Left renal cortex interstitium (tissue), 4 donors: ENCODE measurements at regions not wholly inside any gene's neighbourhood (a gene's known extent, or its start where the extent isn't known, plus 50 kb on each side); places are given as distances from the start of the nearest gene placed in this dataset.

Experiments
- DNase-seq, 4 donors: peaks; one replicate each; pipeline ENCODE4 v3.0.0-alpha.2; 2013; ENCODE audit warnings: low read depth in 4 of 4, low spot score in 2 of 4, missing footprints in 1 of 4

DNA sequence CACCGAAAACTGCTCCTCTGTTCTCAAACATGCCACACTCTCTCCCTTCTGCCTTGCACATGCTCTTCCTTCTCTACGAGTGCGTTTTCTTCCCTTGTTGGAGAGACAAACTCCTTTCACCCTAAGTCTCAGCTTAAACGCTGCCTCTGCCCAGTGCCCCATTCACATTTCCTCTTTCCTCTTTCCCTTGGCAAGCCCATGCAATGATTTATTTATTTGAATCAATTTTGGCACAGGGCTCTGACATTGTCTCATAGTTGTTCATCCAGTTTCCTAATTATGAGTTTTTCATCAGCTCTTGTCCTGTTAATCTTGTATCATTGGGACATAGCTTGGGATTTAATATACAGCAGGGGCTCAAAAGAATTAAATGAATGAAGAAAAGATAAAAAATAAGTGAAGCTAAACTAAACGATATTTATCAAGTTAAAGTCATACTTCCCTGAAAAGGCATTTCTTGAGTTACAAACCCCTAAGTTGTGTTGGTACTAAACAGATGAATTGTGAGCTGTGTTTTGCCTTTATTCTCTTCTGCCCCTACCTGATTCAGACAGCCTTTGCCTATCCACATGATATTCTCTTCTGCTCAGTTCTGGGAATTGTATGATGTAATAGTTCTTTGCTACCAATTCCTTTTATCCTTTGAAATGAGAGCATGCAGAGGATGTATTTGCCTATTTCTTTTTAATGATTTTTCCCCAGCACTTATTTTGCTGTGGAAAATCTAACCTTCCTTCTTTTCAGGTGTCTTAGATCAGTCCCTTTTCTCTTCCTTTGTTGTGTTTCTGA lies 704.4 kb downstream of the UTRN start:
- DNase-seq = no peak

DNA sequence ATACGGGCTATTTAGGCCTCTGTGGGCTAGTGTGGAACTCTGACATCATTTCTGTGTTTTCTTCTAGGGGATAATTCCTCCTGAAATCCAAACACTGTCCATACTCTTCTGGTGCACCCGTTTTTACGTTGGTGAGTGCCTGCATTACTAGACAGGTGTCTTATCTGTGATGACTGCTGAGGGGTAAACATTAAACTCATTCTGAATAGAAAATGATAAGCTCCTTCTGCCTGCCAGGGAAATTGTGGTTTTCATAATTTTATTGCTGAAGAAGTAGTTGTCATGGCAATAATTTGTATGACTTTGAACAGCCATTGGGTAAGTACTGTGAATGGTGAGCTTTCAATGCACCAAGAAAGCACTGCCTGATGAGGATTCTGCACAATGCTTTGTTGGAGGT lies 705.6 kb downstream of the UTRN start:
- no peak for DNase-seq

DNA sequence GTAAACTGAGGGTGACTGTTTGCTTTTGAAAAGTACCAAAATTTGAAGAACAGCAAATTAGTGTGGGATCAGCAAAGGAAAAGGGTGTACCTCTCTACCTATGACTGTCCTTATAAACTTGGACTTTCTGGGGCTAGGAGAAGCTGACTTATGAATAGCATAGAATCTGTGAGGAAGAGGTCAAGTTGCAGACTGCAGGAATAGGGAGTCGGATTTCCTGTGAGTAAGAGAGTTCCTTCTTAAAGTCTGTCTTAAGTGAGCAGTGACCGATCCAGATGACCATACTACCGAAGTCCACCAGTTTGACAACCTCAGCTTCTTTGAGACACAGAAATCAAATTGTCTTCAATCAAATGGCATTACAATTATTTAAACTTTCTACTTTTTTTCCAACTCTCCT lies 708.7 kb downstream of the UTRN start:
- DNase-seq = no peak

DNA sequence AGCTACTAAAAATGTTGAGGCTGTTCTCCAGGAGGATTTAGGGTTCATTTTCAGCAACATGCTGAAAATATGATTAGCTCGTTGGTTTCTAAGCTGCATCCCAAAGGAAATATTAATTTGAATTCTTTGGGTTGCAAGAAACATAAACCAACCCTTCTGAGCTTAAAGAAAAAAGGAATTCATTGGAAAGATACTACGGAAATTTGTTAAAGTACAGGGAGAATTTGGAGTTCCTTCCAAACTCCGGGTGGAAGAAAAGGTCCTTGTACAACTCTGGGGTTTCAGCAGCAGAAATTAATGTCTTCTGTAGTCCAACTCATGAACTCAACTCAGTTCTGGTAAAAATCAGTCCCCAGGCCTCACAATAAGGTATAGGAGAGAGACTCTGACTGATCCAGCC lies 712.9 kb downstream of the UTRN start:
- no peak for DNase-seq

DNA sequence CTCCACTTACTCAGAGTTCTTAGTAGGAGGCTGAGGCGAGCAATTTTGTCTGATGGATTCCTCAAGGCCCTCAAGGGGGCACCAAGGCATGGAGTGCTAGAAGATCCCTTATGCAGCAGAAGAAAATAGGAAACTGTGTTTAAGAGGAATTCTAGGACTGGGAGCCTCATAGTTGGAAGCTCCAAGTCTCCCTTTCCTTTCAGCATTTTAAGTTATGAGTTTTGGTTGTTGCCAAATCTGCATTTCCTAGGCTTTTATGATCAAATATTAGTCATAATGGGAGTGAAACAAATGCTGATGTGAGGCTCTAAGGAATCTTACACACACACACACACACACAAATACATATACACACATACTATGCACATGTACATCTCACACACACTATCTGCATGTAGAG lies 714.0 kb downstream of the UTRN start:
- DNase-seq = no peak

DNA sequence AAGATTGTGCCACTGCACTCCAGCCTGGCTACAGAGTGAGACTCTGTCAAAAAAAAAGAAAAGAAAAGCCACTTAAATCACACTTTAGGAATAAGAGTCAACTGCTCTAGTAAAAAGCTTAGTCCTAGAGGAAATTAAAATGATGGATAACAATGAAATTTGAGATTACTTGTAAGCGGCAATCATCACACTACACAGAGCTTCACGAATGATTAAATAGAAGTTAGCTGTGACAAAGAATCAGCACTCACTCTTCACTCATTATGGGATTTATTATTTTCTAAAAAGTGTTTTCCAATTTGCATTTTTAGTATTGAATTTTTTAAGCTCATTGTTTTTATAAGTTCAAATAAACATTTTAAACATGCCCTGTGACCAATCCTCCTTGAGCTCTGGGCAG lies 718.0 kb downstream of the UTRN start:
- DNase-seq = peak in 3 of 4 donors; percentile 22 to 29 (median 25)

DNA sequence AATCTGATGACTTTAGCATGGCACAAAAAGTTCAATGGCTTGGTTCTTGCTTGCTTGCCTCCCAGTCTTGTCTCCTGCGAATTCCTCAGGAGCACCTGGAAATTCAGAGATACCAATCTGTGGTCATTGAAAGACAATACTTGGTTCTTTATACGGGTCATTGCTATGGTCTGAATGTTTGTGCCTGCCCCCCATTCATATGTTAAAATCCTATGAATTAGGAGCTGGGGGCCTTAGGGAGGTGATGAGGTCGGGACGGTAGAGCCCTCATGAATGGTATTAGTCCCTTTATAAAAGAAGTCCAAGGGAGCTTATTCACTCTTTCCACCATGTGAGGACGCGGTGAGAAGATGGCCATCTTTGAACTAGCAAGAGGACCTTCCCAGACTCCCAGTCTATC lies 721.8 kb downstream of the UTRN start:
- no peak for DNase-seq

DNA sequence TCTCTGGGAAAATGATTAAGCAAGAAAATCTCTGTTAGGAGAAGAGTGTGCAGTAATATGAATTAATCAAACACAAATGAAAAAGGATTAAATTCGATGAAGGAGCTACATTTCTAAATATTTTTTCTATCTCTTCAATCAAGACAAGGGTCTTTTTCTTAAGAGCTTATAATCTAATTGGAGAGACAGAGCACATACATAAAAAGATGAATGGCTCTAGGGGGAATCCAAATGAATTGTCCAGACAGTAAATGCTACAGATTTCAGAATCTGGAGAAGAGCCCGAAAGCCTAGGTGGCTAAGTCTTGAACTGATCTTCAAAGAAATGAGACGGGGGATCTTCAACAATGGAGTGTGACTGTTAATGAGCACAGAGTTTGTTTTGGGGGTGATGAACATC lies 723.6 kb downstream of the UTRN start:
- no peak for DNase-seq

DNA sequence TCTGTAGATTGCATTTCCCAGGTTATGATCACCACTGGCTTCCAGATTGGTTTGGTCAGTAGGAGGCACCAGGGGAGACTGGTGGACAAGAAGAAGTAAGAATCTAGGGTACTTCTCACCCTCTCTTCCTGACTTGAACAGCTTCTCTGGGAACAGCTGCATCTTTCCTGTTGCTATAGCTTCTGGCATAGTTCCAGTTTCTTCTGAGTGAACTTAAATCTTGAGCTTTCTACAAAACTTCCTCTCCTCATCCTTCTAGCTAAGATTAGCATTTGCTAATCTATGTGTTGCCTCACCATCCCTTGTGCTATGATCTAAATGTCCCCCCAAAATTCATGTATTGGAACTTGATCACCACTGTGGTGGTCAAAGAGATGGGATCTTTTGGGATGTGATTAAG lies 724.6 kb downstream of the UTRN start:
- DNase-seq = no peak

DNA sequence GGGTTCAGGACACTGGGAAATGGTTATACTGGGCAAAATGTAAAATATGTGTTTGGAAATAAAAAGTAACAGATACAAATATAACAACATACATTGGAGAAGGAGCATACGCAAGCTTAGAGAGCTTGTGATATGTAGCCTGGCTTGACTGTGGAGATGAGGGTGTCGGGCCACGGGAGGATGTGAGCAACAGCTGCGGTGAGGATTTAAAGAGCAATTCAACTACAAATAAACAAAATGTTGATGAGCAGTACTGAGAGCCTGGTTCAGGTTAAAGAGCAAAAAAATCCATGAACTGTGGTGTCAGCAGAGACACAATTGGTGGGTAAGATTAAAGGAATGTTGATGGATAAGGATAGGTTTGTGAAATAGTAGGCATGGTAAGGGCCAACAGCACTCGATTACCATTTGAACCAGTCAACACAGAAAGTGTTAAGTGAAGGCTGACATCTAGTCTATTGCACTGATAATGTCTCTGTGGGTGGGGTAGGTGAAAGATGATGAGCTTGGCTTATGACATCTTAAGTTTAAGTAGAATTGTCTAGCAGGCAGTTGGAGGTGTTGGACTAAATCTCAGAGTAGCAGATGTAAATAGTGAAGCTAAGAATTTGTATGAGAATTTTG lies 723.2 kb downstream of the EPM2A start:
- DNase-seq = no peak

DNA sequence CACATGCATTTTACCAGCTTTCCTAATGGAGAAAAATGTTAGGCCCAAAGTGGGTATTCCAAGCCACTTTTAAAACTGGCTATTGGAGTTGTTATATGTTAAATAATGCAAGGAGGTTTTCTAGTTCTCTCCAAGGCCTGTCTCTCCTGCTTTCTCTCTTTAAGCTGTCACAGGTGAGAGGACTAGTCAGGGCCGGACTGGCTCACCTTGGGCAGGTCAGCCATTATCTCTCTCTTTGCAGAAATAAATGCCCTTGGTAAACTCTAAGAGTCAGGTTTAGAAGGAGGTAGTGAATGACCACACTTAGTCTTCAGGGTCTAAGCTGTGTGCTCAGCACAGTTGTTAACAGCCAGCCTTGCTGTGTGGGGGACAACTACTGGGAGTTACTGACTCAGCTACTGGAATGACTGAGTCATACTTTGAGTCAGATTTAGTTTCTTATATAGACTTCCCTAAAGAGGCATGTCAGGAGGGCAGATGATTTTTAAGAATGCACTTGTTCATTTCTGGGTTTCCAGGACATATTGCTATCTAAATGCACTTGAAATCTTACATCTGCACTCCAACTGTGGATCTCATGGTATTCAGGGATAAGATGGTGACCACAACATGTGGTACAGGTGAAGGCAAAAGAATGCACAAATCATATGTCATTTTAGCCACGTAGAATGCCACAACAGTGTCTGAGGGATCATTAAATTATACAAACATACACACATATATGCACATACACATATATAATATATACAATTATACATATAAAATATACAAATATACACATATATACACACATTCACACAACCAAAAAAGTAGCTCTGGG lies 719.4 kb downstream of the EPM2A start:
- DNase-seq = no peak

DNA sequence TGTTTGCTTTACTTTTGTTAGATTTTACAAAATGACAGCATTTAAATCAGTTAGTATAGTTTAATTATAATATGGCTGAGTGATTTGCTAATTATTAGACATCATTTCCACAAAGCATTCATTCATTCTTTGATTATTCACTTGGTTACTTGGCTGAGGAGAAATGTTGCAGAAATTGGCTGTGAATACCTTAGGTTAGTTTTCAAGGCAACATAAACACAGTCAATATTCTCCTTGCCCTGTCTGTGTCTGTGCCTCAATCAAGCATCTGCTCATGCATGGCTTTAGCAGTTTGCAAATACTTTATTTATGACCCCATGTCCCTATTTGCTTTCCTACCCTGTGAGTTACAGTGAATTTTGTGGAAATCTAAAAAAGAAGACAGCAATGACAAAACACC lies 718.3 kb downstream of the EPM2A start:
- DNase-seq = no peak

DNA sequence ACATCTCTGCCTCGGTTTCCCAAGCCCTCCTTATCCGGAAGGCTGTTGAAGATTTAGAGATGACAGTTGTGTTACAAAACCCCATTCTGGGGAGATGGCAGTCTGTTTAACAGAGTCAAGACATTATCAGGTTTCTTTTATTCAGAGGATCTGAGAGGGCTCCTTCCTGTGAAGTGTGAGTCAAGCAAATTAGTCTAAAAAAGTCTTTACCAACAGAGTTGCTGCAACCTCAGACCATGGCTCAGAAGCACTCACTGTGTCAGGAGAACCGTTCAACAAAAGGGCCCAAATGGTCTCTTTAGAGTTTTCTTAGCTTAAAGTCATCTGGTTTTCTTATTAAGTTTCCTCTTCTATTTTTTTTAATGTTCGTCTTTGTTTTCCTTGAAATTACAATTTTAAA lies 717.8 kb downstream of the EPM2A start:
- DNase-seq = no peak

DNA sequence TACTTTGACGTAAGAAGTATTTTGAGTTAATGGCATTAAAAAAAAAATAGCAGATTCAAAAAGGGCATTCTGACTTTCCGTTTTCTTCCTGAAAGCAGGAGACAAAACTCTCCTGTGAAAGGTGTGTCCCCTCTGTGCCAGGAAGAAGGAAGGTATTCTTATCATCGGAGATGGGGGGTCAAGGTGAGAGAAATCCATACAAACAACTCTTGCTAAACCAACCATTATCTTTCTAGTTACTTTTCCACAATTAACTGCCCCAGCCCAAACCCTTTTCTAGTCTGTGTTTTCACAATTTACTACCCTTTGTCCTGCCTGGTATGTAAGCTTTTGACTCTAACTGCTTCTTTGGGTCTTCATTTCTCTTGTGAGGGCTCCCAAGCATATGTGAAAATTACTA lies 717.3 kb downstream of the EPM2A start:
- no peak for DNase-seq

DNA sequence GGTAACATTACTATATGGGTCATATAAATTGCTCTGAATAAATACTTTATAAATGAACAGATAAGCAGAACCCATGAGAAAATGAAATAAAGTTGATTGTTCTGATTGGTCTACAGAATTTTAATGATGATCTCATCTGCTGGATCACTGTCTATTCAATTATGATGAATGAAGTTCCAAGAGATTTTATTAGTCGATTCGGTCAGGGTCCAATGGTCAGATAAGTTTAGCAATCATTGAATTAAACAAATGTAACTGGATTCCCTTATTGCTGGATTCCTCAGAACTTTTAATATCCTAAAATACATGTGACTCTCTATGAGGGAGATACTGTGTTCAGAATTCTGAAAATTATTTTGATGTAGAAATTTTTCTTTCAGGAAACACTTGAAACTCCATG lies 715.2 kb downstream of the EPM2A start:
- DNase-seq = no peak

DNA sequence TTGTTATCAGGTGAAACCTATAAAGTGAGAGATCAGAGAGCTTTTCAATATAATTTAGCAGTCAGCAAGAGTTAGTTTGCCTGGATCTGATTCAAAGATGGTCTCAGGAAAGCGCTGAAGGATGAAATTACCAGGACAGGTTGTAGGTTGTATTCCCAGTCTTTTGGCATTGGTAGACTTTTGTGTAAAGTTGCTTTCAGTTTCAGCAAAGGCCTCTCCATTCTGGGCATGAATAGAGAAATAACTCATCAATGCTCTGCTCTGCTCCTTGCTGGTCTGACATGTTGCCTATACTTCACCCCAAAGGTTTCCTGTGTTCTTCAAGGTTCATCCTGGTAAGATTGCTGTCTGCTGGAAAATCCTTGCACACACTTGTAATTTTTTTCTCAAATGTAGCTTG lies 714.8 kb downstream of the EPM2A start:
- DNase-seq = no peak

DNA sequence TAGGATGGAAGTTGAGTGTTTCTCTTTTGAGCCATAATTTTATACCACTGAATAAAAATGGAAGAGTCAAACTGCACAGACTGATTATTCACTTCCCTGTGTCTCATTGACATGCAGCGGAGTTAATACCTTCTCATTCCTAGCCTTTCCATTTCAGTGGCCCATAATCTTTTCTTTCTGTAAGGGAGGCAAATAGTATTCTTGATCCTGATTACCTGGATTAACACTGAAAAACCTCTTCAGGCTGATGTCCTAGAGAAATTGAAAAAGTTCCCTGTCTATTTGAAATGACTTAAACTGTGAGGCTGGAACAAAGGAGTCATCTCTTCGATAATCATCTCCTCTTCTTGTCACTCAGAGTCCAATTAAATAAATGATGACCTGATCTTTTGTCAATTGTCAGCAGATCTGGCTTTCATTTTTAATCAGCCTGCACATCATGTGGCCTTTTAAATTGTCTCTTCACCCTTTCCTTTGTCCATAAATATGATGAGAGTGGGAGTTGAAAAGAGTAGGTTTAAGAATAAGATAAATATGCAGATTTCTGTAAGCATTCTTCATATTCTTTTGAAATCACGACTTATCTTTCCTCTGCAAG lies 713.0 kb downstream of the EPM2A start:
- no peak for DNase-seq

DNA sequence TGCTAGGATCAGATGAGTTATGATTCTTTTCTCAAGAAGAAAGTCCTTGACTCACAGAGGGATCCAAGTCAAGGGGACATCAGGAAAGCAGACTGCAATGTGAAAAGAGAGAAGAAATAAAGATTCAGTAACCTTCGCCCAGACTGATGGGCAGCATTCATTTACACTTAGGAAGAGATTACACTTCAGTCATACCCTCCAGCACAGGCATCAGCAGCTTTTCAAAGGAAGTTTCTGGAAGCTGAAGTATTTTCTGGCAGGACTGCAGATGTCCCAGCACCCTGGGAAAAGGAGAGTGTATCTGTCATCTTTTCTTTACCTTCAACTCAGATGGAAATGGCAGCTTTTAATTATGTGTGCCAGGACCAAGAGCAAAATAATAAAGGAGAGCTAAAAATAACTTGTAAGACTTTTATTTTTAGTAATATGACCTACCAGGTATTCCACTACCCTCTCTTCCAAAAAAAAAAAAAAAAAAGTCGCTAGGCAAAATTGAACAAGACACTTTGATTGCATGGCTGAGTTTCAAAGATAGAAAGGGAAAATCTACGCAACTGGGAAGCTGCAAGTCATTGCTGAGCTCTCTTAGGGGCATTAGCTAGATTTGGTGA lies 712.1 kb downstream of the EPM2A start:
- DNase-seq = no peak

DNA sequence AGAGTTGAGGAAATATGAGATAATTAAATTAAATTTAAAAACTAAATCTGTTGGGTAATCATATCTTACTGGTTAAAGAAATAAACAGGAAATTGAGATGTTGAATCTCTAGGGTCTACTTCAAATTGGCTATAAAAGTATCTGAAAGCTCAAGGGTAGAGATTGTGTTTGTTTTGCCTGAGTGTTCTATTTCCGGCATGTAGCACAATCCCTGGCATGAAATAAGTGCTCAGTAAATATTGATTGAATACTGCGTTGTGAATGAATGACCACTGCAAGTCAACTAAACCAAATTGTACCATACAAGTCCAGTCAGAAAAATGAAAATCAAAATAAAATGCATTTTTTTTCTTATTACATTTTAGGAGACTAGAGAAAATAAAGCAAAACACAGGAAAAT lies 709.8 kb downstream of the EPM2A start:
- DNase-seq = no peak

DNA sequence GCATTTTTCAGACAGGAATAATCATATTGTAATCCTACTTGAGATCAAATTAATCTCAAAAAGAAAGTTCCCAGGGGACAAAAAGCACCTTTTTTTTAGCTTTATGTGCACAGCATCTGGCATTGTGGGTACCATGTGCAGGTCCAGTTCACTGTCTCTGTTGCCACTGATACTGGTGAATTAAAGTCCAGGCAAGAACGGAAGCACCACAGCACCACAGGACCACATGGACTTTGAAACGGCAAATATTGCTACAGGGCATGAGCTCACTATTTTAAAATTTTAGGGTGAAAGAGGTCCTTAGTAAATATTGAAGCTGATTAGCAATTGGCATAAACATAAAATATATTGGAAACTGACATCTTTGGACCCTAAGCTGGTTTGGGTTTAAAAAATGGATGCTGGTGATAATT lies 709.0 kb downstream of the EPM2A start:
- no peak for DNase-seq
